ENCODE measurements at regions not wholly inside any gene's neighbourhood (a gene's known extent, or its start where the extent isn't known, plus 50 kb on each side); places are given as distances from the start of the nearest gene placed in this dataset.

DNA sequence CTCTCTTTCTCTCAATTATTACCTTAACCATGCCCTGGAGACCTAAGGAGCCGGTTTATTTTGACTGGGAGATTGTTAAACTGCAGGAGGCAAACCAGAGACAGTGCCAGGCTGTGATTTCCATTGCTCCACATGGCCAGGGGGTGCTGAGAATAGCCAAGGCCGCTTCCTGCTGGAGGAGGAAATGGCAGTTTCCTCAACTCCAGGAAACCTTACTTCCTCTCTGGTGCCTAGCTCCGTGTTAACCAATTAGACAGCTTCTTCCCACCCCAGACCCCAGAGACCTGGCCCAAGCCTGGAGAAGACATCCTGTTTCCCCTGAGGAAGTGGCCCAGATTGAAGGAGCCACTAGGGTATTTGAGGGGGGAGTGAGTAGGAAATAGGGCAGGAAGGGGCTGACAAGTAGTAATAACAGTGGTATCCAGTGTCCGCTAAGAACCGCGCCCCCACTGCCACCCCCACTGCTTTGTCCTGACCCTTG, 161.2 kb downstream of the PLPP3 start:
- no peak for DNase-seq (ENCODE audit: low read depth)
- H3K4me3 ChIP-seq (ENCODE audit: low read depth, low read length): no peak overlapping the region
- TF ChIP-seq, protein P1, sequence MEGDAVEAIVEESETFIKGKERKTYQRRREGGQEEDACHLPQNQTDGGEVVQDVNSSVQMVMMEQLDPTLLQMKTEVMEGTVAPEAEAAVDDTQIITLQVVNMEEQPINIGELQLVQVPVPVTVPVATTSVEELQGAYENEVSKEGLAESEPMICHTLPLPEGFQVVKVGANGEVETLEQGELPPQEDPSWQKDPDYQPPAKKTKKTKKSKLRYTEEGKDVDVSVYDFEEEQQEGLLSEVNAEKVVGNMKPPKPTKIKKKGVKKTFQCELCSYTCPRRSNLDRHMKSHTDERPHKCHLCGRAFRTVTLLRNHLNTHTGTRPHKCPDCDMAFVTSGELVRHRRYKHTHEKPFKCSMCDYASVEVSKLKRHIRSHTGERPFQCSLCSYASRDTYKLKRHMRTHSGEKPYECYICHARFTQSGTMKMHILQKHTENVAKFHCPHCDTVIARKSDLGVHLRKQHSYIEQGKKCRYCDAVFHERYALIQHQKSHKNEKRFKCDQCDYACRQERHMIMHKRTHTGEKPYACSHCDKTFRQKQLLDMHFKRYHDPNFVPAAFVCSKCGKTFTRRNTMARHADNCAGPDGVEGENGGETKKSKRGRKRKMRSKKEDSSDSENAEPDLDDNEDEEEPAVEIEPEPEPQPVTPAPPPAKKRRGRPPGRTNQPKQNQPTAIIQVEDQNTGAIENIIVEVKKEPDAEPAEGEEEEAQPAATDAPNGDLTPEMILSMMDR (IDR thresholded peaks at IDR 0.05; ENCODE audit: low read depth, low read length, missing control alignments): no peak

DNA sequence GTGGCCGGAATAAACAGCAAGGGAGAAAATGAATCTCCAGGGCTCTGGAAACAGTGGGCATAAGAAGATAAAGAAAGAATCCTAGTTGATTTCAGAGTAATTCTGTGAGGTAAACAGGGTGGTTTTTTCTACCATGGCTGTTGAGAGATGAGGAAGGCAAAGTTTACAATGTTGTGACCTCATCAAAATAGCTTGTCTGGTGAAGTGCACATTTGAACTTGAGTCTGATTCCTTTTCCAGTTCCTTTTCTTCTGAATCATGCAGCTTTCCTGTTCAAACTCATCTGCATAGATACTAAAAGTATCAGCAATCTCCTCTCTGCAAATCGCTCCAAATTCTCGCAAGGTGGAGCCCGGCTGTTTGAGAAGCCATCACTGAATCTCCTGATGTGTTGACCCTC, 161.7 kb downstream of the PLPP3 start:
- TF ChIP-seq, protein P1 (IDR thresholded peaks at IDR 0.05; ENCODE audit: low read depth, low read length, missing control alignments): no peak
- no peak for DNase-seq (ENCODE audit: low read depth)
- no peak overlapping the region for H3K4me3 ChIP-seq (ENCODE audit: low read depth, low read length)

DNA sequence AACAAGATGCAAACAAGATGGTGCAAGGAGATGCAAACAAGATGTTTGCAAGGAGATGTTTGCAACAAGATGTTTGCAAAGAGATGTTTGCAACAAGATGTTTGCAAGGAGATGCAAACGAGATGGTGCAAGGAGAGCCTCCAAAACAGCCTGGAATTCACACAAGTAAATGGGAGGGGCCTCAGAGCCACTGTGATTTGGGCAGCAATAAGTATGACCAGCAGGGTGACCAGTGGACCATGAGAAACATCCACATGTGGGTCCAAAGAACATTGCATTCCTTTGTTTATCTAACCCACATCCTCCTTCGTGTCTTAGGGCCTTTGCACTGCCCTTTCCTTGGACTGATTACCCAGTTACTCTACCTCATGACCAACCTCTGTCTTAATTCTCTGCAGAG, 162.9 kb downstream of the PLPP3 start:
- TF ChIP-seq, protein P1 (IDR thresholded peaks at IDR 0.05; ENCODE audit: low read depth, low read length, missing control alignments): no peak
- DNase-seq (ENCODE audit: low read depth): no peak

DNA sequence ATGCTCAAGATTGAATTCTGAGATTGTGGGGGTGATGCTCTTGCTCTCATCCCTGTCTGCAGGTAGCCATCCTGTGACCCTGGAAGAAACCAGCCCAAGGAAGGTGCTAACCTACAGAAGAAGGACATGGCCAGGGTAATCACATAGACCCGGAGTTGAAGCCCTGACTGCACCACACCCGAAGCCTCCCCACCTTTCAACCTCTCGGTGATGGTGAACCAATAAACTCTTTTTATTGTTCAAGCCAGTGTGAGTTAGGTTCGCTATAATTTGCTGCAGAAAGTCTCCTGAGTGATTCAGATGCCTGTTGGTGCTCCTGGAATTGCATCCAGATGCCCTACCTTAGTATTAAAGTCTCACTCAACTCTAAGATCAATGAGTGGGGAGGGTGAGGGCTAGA, 163.6 kb downstream of the PLPP3 start:
- TF ChIP-seq, protein P1 (IDR thresholded peaks at IDR 0.05; ENCODE audit: low read depth, low read length, missing control alignments): no peak
- no peak for DNase-seq (ENCODE audit: low read depth)
- H3K4me3 ChIP-seq (ENCODE audit: low read depth, low read length): no peak overlapping the region

More for the DNA sequence above, 162.9 kb downstream of the PLPP3 start:
- H3K4me3 ChIP-seq (ENCODE audit: low read depth, low read length): no peak overlapping the region

DNA sequence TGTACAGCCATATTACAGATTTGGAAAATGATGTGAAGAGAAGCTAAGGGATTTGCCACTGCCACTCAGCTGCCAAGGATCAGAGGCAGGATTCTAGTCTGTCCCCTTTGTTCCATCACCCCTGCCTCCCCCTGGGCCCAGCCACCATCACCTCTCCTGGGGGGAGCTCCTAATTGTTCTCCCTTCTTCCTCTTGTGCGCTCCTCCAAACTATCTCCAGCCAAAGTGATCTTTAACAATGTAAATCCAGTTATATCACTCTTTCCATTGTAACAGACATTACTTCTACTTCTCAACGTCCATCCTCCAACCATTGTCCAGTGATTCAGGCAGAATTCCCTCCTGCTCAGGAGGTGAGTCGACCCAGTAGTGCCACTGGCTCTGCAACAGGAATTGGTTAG, 164.1 kb downstream of the PLPP3 start:
- DNase-seq (ENCODE audit: low read depth): no peak
- no peak overlapping the region for H3K4me3 ChIP-seq (ENCODE audit: low read depth, low read length)
- TF ChIP-seq, protein P1 (IDR thresholded peaks at IDR 0.05; ENCODE audit: low read depth, low read length, missing control alignments): no peak

DNA sequence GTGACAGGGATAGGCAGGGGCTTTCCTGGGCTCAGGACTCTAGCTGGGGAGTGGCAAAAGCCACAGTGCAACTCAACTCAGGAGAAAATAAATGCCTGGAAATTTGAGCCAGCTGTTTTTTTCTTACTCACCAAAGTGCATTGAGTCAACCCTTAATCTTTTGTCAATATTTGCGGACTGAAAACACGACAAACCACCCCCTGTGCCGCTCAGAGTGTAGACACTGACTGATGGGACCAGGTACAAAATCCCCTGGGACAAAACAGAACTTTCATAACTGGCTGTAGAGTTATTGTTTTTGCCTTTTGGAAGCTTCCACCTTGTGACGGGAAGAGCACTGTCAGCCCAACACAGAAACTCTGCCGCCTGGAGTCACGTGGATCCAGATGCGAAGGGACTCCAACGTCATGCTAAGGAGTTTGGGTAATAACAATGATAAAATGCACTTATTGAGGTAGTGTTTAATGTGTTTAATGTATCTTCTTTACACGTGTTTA, 164.6 kb downstream of the PLPP3 start:
- DNase-seq (ENCODE audit: low read depth): no peak
- no peak overlapping the region for H3K4me3 ChIP-seq (ENCODE audit: low read depth, low read length)
- TF ChIP-seq, protein P1 (IDR thresholded peaks at IDR 0.05; ENCODE audit: low read depth, low read length, missing control alignments): no peak

DNA sequence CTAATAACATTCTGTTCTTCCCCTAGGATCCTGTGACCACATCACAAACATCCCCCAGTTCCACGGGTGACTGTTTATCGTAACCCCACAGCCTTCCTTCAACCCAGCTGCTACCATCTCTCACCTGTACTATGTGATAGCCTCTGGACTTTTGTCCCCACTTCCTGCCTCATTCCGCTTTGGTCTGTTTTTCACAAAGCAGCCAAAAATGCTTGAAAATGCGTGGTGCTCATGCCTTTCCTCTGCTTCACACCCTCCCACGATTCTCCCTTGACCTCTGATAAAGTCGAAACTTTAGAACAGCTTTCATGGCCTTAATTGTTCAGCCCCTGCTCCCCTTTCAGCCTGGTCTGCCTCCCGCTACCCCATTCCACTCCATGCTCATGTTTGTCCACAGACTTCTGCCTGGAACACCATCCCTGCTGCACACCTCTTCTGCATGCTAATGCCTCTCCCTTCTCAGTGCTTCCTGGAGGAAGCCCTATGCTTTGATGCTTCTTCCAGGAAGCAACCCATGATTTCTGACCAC, 165.6 kb downstream of the PLPP3 start:
- DNase-seq (ENCODE audit: low read depth): no peak
- H3K4me3 ChIP-seq (ENCODE audit: low read depth, low read length): no peak overlapping the region
- TF ChIP-seq, protein P1 (IDR thresholded peaks at IDR 0.05; ENCODE audit: low read depth, low read length, missing control alignments): no peak

Data from GM12864 (cell line).